Neural cell (in vitro differentiated cells): ENCODE measurements at regions not wholly inside any gene's neighbourhood (a gene's known extent, or its start where the extent isn't known, plus 50 kb on each side); places are given as distances from the start of the nearest gene placed in this dataset.

Source experiments
- H2AFZ ChIP-seq: fragments of 200-600, 300-800 bp; sonication (generic), shearing (Covaris generic); 2 replicates; pipeline ENCODE4 v1.6.0; 2014; ENCODE audit warnings: low read depth, mild to moderate bottlenecking, antibody characterized with exemption, low read length, moderate library complexity
- H3F3A ChIP-seq: fragments of 200-600 bp; shearing (Covaris generic); 2 replicates; pipeline ENCODE4 v1.6.1; 2016; ENCODE audit warnings: mild to moderate bottlenecking, moderate library complexity, mixed read lengths, antibody characterized with exemption, low read length; ENCODE audit not compliant: insufficient read depth, poor library complexity, severe bottlenecking
- H3K27ac ChIP-seq: fragments of 200-600, 300-800 bp; sonication (generic), shearing (Covaris generic); 2 replicates; pipeline ENCODE4 v1.5.1; 2014; ENCODE audit warnings: mild to moderate bottlenecking, low read length, moderate library complexity
- H3K27me3 ChIP-seq: fragments of 300-800, 200-600 bp; sonication (generic), shearing (Covaris generic); 2 replicates; pipeline ENCODE4 v1.6.0; 2014; ENCODE audit warnings: mild to moderate bottlenecking, low read depth, low read length, moderate library complexity; ENCODE audit not compliant: insufficient read depth
- H3K36me3 ChIP-seq: fragments of 300-800, 200-600 bp; sonication (generic), shearing (Covaris generic); 2 replicates; pipeline ENCODE4 v1.5.1; 2014; ENCODE audit warnings: mild to moderate bottlenecking, antibody characterized with exemption, low read length, moderate library complexity; ENCODE audit not compliant: insufficient read depth
- H3K4me2 ChIP-seq: fragments of 300-800, 200-600 bp; sonication (generic), shearing (Covaris generic); 2 replicates; pipeline ENCODE4 v1.6.0; 2014; ENCODE audit warnings: mild to moderate bottlenecking, low read length
- H3K4me3 ChIP-seq: fragments of 300-800, 200-600 bp; sonication (generic), shearing (Covaris generic); 2 replicates; pipeline ENCODE4 v1.5.1; 2014; ENCODE audit warnings: mild to moderate bottlenecking, low read length, moderate library complexity
- H3K79me2 ChIP-seq: fragments of 200-600 bp; shearing (Covaris generic); replicated peaks from 2 replicates; pipeline ENCODE4 v1.6.0; 2014; ENCODE audit warnings: mild to moderate bottlenecking, low read length, moderate library complexity; ENCODE audit not compliant: insufficient read depth
- H3K9ac ChIP-seq: fragments of 300-800, 200-600 bp; sonication (generic), shearing (Covaris generic); 2 replicates; pipeline ENCODE4 v1.6.1; 2016; ENCODE audit warnings: mild to moderate bottlenecking, low read length, mixed read lengths
- H3K9me2 ChIP-seq: fragments of 200-600 bp; shearing (Covaris generic); 2 replicates; pipeline ENCODE4 v1.6.1; 2016; ENCODE audit warnings: mild to moderate bottlenecking, low read length, mixed read lengths; ENCODE audit not compliant: insufficient read depth
- H3K9me3 ChIP-seq: fragments of 200-600, 300-800 bp; sonication (generic), shearing (Covaris generic); 2 replicates; pipeline ENCODE4 v1.6.1; 2016; ENCODE audit warnings: mild to moderate bottlenecking, mixed run types, low read length, moderate library complexity, mixed read lengths
- H4K20me1 ChIP-seq: fragments of 200-600 bp; shearing (Covaris generic); 2 replicates; pipeline ENCODE4 v1.6.1; 2016; ENCODE audit warnings: mild to moderate bottlenecking, mixed run types; ENCODE audit not compliant: insufficient read depth
- EP300 ChIP-seq: fragments of 450-650 bp; conservative IDR thresholded peaks from 2 replicates; pipeline ENCODE4 v1.6.1; 2014; ENCODE audit warnings: antibody characterized with exemption, mild to moderate bottlenecking, moderate library complexity; ENCODE audit not compliant: poor library complexity, severe bottlenecking
- EZH2 ChIP-seq: fragments of 200-600, 300-800 bp; shearing (Covaris generic), sonication (generic); IDR thresholded peaks from 2 replicates; pipeline ENCODE4 v1.6.1; 2014; ENCODE audit warnings: antibody characterized with exemption, low read length, borderline replicate concordance, mild to moderate bottlenecking; ENCODE audit not compliant: insufficient read depth, poor library complexity, severe bottlenecking
- MXI1 ChIP-seq: fragments of 450-650 bp; conservative IDR thresholded peaks from 2 replicates; pipeline ENCODE4 v1.6.1; 2014; ENCODE audit warnings: antibody characterized with exemption, mild to moderate bottlenecking; ENCODE audit not compliant: poor library complexity, severe bottlenecking
- POLR2AphosphoS5 ChIP-seq: IDR thresholded peaks from 2 replicates; pipeline ENCODE4 v1.6.1; 2012
- RAD21 ChIP-seq: fragments of 450-650 bp; conservative IDR thresholded peaks from 2 replicates; pipeline ENCODE4 v1.6.1; 2014; ENCODE audit warnings: antibody characterized with exemption, mild to moderate bottlenecking, moderate library complexity
- SMC3 ChIP-seq: fragments of 450-650 bp; conservative IDR thresholded peaks from 2 replicates; pipeline ENCODE4 v1.6.1; 2014; ENCODE audit warnings: antibody characterized with exemption, mild to moderate bottlenecking, moderate library complexity; ENCODE audit not compliant: poor library complexity
- TAF1 ChIP-seq: IDR thresholded peaks from 2 replicates; pipeline ENCODE4 v1.6.1; 2012; ENCODE audit warnings: low read depth
- TF ChIP-seq, protein P1 (sequence below): IDR thresholded peaks from 2 replicates; pipeline ENCODE4 v1.6.1; 2012; ENCODE audit warnings: borderline replicate concordance
- TF ChIP-seq, protein P2 (sequence below): fragments of 450-650 bp; IDR thresholded peaks from 2 replicates; pipeline ENCODE4 v1.5.1; 2014; ENCODE audit warnings: antibody characterized with exemption, mild to moderate bottlenecking, moderate library complexity; ENCODE audit not compliant: poor library complexity, severe bottlenecking

- TF ChIP-seq POLR2AphosphoS5 (no peak), SMC3 (no peak), EZH2 (no peak), MXI1 (no peak), EP300 (no peak), TAF1 (no peak), RAD21 (no peak)
- TF ChIP-seq, protein P1, sequence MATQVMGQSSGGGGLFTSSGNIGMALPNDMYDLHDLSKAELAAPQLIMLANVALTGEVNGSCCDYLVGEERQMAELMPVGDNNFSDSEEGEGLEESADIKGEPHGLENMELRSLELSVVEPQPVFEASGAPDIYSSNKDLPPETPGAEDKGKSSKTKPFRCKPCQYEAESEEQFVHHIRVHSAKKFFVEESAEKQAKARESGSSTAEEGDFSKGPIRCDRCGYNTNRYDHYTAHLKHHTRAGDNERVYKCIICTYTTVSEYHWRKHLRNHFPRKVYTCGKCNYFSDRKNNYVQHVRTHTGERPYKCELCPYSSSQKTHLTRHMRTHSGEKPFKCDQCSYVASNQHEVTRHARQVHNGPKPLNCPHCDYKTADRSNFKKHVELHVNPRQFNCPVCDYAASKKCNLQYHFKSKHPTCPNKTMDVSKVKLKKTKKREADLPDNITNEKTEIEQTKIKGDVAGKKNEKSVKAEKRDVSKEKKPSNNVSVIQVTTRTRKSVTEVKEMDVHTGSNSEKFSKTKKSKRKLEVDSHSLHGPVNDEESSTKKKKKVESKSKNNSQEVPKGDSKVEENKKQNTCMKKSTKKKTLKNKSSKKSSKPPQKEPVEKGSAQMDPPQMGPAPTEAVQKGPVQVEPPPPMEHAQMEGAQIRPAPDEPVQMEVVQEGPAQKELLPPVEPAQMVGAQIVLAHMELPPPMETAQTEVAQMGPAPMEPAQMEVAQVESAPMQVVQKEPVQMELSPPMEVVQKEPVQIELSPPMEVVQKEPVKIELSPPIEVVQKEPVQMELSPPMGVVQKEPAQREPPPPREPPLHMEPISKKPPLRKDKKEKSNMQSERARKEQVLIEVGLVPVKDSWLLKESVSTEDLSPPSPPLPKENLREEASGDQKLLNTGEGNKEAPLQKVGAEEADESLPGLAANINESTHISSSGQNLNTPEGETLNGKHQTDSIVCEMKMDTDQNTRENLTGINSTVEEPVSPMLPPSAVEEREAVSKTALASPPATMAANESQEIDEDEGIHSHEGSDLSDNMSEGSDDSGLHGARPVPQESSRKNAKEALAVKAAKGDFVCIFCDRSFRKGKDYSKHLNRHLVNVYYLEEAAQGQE, result no peak
- TF ChIP-seq, protein P2, sequence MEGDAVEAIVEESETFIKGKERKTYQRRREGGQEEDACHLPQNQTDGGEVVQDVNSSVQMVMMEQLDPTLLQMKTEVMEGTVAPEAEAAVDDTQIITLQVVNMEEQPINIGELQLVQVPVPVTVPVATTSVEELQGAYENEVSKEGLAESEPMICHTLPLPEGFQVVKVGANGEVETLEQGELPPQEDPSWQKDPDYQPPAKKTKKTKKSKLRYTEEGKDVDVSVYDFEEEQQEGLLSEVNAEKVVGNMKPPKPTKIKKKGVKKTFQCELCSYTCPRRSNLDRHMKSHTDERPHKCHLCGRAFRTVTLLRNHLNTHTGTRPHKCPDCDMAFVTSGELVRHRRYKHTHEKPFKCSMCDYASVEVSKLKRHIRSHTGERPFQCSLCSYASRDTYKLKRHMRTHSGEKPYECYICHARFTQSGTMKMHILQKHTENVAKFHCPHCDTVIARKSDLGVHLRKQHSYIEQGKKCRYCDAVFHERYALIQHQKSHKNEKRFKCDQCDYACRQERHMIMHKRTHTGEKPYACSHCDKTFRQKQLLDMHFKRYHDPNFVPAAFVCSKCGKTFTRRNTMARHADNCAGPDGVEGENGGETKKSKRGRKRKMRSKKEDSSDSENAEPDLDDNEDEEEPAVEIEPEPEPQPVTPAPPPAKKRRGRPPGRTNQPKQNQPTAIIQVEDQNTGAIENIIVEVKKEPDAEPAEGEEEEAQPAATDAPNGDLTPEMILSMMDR, result no peak
- Histone ChIP-seq H3K4me3 (no peak overlapping the region), H3K9me3 (no peaks in the 10 kb centered on the region), H3K9me2 (no peaks in the 10 kb centered on the region), H3K79me2 (no peaks in the 10 kb centered on the region), H3K4me2 (no peak overlapping the region), H3K27ac (no peak overlapping the region), H3K27me3 (no peaks in the 10 kb centered on the region), H3K9ac (no peak overlapping the region), H2AFZ (no peak overlapping the region), H3K36me3 (no peaks in the 10 kb centered on the region), H4K20me1 (no peaks in the 10 kb centered on the region), H3F3A (no peaks in the 10 kb centered on the region)
Observed at GRCh38 chr15:49750553-49750952, 129.7 kb downstream of the DTWD1 start.

DNA sequence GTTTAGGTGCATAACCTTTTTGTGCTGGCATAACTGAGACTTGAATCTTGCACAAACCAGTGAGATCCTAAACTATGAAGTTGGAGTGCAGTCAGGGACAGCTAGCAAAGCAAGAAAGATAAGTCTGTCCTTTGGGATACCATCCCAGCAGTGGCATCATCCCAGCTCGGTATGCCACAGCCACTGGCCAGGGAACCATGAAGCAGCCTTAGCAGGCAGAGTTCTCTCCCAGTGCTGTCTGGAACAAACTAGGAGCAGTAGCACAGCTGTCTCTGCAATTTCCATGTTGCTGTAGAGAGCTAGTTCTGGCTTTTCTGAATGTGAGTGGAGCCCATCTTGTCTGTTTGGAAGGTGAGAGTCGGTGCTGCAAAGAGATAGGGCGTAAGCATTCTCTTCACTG lies 130.3 kb downstream of the DTWD1 start:
- no peak overlapping the region for H3K4me3 ChIP-seq
- no peaks in the 10 kb centered on the region for H3K27me3 ChIP-seq
- H3F3A ChIP-seq, result no peaks in the 10 kb centered on the region
- no peaks in the 10 kb centered on the region for H3K9me3 ChIP-seq
- no peak overlapping the region for H3K9ac ChIP-seq
- no peak overlapping the region for H2AFZ ChIP-seq
- no peaks in the 10 kb centered on the region for H3K9me2 ChIP-seq
- H3K36me3 ChIP-seq, result no peaks in the 10 kb centered on the region
- no peak overlapping the region for H3K27ac ChIP-seq
- H4K20me1 ChIP-seq, result no peaks in the 10 kb centered on the region
- TF ChIP-seq SMC3, result no peak
- TF ChIP-seq, protein P1, result no peak
- TF ChIP-seq POLR2AphosphoS5, result no peak
- TF ChIP-seq EP300, result no peak
- no peak for TF ChIP-seq EZH2
- no peak for TF ChIP-seq MXI1
- TF ChIP-seq, protein P2, result no peak
- no peak for TF ChIP-seq RAD21
- H3K79me2 ChIP-seq, result no peaks in the 10 kb centered on the region
- H3K4me2 ChIP-seq, result no peak overlapping the region
